MM.1S (cell line): ENCODE measurements at regions not wholly inside any gene's neighbourhood (a gene's known extent, or its start where the extent isn't known, plus 50 kb on each side); places are given as distances from the start of the nearest gene placed in this dataset.

ENCODE experiments used
- EZH2 ChIP-seq: fragments of 300-600 bp; sonication (generic); optimal IDR thresholded peaks from 2 replicates; pipeline ENCODE3; 2017; ENCODE audit warnings: low read depth, mild to moderate bottlenecking, antibody characterized with exemption, low read length, mixed read lengths
- EZH2phosphoT487 ChIP-seq: fragments of 300-600 bp; sonication (generic); IDR thresholded peaks from 2 replicates; pipeline ENCODE4 v1.6.1; 2018; ENCODE audit warnings: antibody characterized with exemption, low read length
- TF ChIP-seq, protein P1 (sequence below): fragments of 300-600 bp; sonication (generic); IDR thresholded peaks from 2 replicates; pipeline ENCODE4 v1.5.1; 2016; ENCODE audit warnings: antibody characterized with exemption, low read length, mixed read lengths

DNA sequence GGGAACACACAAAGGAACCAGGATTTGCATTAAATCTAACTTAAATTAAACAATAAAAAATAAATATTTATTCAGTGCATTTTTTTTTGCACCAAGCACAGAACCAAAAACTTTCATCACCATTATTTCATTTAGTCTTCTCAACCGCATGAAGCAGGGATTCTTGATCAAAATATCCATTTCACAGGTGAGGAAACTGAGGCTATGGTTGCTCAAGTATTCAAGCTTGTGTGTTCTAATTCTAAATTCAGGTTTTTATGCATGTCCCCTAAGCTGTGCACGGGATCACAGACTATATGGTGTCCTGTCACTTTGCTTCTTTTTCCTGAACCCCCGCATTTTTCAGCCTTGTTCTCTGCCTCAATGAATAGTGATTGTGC, 64.3 kb upstream of the BCL6 start:
- TF ChIP-seq, protein P1, sequence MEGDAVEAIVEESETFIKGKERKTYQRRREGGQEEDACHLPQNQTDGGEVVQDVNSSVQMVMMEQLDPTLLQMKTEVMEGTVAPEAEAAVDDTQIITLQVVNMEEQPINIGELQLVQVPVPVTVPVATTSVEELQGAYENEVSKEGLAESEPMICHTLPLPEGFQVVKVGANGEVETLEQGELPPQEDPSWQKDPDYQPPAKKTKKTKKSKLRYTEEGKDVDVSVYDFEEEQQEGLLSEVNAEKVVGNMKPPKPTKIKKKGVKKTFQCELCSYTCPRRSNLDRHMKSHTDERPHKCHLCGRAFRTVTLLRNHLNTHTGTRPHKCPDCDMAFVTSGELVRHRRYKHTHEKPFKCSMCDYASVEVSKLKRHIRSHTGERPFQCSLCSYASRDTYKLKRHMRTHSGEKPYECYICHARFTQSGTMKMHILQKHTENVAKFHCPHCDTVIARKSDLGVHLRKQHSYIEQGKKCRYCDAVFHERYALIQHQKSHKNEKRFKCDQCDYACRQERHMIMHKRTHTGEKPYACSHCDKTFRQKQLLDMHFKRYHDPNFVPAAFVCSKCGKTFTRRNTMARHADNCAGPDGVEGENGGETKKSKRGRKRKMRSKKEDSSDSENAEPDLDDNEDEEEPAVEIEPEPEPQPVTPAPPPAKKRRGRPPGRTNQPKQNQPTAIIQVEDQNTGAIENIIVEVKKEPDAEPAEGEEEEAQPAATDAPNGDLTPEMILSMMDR: no peak
- TF ChIP-seq EZH2: no peak
- no peak for TF ChIP-seq EZH2phosphoT487
